Astrocyte (in vitro differentiated cells and primary cell): ENCODE measurements at regions not wholly inside any gene's neighbourhood (a gene's known extent, or its start where the extent isn't known, plus 50 kb on each side); places are given as distances from the start of the nearest gene placed in this dataset.

Experiments used
- CTCF ChIP-seq: IDR thresholded peaks from 2 replicates; pipeline ENCODE4 v1.5.1; 2011; ENCODE audit warnings: low read depth, mild to moderate bottlenecking, inconsistent platforms, low read length, moderate library complexity; ENCODE audit not compliant: insufficient read depth
- EZH2 ChIP-seq: IDR thresholded peaks from 2 replicates; pipeline ENCODE4 v1.6.1; 2012; ENCODE audit warnings: mild to moderate bottlenecking, low read length, inconsistent platforms; ENCODE audit not compliant: insufficient read depth

DNA sequence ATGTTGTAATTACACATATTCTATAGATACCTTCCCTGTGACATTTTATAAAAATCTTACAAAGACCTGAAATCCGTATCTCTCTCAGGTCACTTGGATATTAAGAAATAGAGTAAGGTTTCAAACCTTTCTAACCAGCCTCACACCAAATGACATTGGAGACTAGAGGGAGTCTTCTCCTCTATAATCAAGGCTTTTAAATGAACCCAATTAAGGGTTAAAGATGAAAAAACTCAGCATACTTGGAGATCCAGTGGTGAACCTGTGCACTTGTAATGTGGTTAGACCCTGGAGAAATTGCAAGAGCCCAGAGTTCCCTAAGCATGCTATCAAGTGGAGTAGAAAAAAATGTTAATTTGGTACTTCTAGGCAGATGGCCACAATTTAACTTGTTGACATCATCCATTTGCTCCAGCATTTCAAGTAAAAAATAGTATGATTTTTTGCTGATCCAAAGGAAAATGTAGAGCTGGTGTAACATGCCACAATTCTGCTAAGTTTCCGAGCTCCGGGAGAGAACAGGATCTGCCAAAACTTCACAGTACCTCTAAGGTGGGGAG, 554.1 kb upstream of the MIR17HG start:
- TF ChIP-seq CTCF (no peak), EZH2 (no peak)
